A549 (cell line): ENCODE measurements at regions not wholly inside any gene's neighbourhood (a gene's known extent, or its start where the extent isn't known, plus 50 kb on each side); places are given as distances from the start of the nearest gene placed in this dataset.

Source experiments
- CEBPB ChIP-seq, 2 experiments: fragments of >200 bp in 1 of 2; sonication (Bioruptor Twin) in 1 of 2; formaldehyde crosslinking in 1 of 2; IDR thresholded peaks; 2 replicates each; pipeline ENCODE4 v1.6.1; 2012 to 2016
- EHMT2 ChIP-seq: fragments of 200-600 bp; sonication (generic); IDR thresholded peaks from 2 replicates; pipeline ENCODE4 v1.6.1; 2016; ENCODE audit warnings: antibody characterized with exemption, low read depth, mild to moderate bottlenecking, moderate library complexity
- ELK1 ChIP-seq: fragments of 150-350 bp; IDR thresholded peaks from 2 replicates; pipeline ENCODE4 v1.6.1; 2014; ENCODE audit warnings: low read depth, mild to moderate bottlenecking, low read length
- POLR2A ChIP-seq: IDR thresholded peaks from 2 replicates; pipeline ENCODE4 v1.6.1; 2012; ENCODE audit warnings: mild to moderate bottlenecking, low read length
- TF ChIP-seq, protein P1 (sequence below): fragments of 200-600 bp; sonication (generic); IDR thresholded peaks from 2 replicates; pipeline ENCODE4 v1.6.1; 2016; ENCODE audit warnings: antibody characterized with exemption, mild to moderate bottlenecking, moderate library complexity
- TF ChIP-seq, protein P2 (sequence below): fragments of >200 bp; sonication (Bioruptor Twin); formaldehyde crosslinking; IDR thresholded peaks from 3 replicates; pipeline ENCODE4 v1.5.1; 2016

DNA sequence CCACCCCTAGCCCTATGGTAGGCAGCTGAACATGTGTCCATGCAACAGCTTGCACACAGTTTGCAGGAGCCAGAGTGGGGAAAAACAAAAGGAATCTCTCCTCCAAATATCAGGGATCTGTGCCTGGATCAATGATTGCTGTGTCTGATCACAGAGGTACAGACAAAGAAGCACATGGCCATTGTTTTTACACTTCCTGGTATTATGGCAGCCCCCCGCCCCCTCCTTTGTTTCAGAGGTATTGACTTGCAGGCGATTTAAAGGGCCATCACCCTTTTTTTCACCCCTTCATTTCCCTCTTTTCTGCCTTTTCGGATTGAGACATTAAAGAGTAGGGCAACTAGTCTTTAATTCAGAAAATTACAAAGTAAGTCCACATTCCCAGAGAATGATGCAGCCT, 453.0 kb upstream of the LUZP2 start:
- TF ChIP-seq CEBPB (IDR thresholded peaks at IDR 0.05) (no peak), ELK1 (no peak), POLR2A (no peak), EHMT2 (no peak)
- TF ChIP-seq, protein P1, sequence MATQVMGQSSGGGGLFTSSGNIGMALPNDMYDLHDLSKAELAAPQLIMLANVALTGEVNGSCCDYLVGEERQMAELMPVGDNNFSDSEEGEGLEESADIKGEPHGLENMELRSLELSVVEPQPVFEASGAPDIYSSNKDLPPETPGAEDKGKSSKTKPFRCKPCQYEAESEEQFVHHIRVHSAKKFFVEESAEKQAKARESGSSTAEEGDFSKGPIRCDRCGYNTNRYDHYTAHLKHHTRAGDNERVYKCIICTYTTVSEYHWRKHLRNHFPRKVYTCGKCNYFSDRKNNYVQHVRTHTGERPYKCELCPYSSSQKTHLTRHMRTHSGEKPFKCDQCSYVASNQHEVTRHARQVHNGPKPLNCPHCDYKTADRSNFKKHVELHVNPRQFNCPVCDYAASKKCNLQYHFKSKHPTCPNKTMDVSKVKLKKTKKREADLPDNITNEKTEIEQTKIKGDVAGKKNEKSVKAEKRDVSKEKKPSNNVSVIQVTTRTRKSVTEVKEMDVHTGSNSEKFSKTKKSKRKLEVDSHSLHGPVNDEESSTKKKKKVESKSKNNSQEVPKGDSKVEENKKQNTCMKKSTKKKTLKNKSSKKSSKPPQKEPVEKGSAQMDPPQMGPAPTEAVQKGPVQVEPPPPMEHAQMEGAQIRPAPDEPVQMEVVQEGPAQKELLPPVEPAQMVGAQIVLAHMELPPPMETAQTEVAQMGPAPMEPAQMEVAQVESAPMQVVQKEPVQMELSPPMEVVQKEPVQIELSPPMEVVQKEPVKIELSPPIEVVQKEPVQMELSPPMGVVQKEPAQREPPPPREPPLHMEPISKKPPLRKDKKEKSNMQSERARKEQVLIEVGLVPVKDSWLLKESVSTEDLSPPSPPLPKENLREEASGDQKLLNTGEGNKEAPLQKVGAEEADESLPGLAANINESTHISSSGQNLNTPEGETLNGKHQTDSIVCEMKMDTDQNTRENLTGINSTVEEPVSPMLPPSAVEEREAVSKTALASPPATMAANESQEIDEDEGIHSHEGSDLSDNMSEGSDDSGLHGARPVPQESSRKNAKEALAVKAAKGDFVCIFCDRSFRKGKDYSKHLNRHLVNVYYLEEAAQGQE: no peak
- TF ChIP-seq, protein P2, sequence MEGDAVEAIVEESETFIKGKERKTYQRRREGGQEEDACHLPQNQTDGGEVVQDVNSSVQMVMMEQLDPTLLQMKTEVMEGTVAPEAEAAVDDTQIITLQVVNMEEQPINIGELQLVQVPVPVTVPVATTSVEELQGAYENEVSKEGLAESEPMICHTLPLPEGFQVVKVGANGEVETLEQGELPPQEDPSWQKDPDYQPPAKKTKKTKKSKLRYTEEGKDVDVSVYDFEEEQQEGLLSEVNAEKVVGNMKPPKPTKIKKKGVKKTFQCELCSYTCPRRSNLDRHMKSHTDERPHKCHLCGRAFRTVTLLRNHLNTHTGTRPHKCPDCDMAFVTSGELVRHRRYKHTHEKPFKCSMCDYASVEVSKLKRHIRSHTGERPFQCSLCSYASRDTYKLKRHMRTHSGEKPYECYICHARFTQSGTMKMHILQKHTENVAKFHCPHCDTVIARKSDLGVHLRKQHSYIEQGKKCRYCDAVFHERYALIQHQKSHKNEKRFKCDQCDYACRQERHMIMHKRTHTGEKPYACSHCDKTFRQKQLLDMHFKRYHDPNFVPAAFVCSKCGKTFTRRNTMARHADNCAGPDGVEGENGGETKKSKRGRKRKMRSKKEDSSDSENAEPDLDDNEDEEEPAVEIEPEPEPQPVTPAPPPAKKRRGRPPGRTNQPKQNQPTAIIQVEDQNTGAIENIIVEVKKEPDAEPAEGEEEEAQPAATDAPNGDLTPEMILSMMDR: no peak
